B cell (primary cell): ENCODE measurements at regions not wholly inside any gene's neighbourhood (a gene's known extent, or its start where the extent isn't known, plus 50 kb on each side); places are given as distances from the start of the nearest gene placed in this dataset.

ENCODE experiments used
- EZH2 ChIP-seq: IDR thresholded peaks from 2 replicates; pipeline ENCODE4 v1.6.1; 2012; ENCODE audit warnings: borderline replicate concordance, low read depth, mild to moderate bottlenecking, moderate library complexity, low read length; ENCODE audit not compliant: insufficient read depth, poor library complexity, severe bottlenecking
- TF ChIP-seq, protein P1 (sequence below): fragments of 200-600 bp; IDR thresholded peaks from one replicate; pipeline ENCODE4 v1.8.0; 2022; ENCODE audit warnings: antibody characterized with exemption, mild to moderate bottlenecking

DNA sequence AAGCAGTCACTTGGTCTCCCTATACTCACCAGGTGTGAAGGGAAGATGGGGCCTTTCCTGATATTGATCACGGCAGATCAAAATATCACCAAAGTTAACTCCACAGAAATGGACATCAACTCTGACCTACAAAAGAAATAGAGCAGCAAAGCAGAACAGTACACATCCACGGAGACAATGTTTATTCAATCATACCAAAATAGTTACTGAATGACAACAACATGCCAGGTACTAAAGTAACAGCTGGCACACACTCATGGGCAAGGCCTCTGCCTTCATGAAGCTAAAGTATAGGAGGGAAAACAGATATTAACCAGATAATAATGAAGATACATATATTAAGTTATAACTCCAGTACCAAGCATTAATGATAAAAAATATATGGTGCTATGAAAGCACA, 59.2 kb upstream of the RASAL2 start:
- TF ChIP-seq, protein P1, sequence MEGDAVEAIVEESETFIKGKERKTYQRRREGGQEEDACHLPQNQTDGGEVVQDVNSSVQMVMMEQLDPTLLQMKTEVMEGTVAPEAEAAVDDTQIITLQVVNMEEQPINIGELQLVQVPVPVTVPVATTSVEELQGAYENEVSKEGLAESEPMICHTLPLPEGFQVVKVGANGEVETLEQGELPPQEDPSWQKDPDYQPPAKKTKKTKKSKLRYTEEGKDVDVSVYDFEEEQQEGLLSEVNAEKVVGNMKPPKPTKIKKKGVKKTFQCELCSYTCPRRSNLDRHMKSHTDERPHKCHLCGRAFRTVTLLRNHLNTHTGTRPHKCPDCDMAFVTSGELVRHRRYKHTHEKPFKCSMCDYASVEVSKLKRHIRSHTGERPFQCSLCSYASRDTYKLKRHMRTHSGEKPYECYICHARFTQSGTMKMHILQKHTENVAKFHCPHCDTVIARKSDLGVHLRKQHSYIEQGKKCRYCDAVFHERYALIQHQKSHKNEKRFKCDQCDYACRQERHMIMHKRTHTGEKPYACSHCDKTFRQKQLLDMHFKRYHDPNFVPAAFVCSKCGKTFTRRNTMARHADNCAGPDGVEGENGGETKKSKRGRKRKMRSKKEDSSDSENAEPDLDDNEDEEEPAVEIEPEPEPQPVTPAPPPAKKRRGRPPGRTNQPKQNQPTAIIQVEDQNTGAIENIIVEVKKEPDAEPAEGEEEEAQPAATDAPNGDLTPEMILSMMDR, result no peak
- no peak for TF ChIP-seq EZH2
